NCI-H2081 treated with DMSO at 0.1 percent for 48 hours (cell line): ENCODE measurements at regions not wholly inside any gene's neighbourhood (a gene's known extent, or its start where the extent isn't known, plus 50 kb on each side); places are given as distances from the start of the nearest gene placed in this dataset.
"Not testable (repeated sequence)": the region's sequence is repeated elsewhere in the genome, so short reads cannot be mapped to it uniquely, and the experiment has no call there.

ENCODE experiments used
- DNase-seq: peaks from one replicate; lab custom pipeline; 2025; lab: John Stamatoyannopoulos, UW

GRCh38 chr2:122315306-122315705 is 559.9 kb downstream of the TSN start:
- DNase-seq, result no peak

DNA sequence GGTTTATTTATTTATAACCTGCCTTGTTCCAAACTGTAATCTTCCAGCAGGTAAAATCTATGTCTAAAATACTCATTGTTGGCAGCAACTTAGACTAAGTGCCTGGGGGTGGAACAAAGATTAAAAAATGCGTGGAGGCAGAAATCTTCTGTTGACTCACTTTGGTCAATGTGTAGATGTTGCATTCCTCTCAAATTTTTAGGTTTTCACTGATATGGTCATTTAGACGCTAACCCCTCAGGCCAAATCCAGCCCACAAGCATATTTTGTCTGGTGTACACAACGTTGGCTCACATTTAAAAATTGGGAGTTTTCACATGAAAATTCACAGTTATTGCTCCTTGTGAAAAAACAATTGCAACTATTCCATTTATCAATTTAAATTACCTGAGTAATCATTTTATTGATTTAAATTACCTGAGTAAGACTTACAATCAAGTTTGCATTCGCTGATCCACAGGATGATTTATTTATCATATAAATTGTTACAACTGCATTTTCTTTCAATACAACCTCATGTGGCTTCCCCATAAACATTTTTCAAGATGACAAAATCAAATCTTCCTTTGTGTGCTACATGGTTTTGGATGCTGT is 564.2 kb downstream of the TSN start:
- DNase-seq, result no peak

DNA sequence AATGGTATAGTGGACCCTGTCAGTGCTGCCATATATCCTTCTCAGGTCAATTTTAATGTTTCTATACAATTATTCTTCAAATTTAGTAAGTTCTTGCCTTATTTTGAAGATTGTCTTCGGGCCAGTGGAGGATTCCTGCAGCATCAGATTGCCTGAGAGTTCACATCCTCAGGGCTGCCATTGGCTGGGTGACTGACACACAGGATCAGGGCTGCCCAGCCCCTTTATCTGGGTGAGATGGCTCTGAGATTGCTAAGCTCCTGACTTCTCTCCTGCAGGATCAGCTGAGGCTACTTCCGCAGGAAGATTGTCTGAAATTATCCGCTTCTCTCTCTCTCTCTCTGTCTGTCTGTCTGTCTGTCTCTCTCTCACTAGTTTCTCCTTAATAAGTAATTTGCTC is 567.4 kb downstream of the TSN start:
- DNase-seq, result no peak

DNA sequence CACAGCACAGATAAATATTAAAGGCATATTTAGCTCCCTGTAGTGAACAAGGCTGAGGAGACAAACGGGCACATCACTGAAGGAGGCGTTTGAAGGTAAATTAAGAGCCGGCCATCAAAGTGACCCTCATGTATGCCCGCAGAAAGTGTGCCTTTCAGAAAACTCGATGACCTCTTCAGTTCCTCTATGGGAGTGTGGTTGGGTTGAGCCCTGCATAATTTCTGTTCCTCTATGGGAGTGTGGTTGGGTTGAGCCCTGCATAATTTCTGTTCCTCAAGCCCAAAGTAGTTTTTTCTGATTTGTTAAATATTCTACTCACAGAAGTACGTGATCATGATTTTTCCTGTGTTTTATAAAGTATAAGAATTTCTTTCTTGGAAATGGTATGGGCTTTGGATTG is 568.5 kb downstream of the TSN start:
- no peak for DNase-seq

- DNase-seq, result no peak
Observed at GRCh38 chr2:122326471-122326870, 571.0 kb downstream of the TSN start.

DNA sequence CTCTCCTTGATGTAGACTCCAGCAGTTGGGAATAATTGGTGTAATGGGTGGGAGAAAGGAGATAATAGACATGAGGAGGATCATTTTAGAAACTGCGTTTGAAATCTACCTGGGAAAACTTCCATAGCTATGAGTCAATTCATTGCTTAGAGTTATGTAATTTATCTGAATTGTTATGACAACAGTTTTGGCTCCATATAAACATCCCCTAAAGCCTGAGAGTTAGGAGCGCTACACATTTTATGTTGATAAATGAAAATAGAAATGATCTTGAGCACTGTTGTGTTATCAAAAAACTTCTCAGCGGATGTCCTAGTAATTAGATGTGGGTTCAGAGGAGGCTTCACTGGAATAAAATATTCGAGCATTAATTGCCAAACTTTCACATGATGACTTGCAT is 573.4 kb downstream of the TSN start:
- DNase-seq, result no peak

DNA sequence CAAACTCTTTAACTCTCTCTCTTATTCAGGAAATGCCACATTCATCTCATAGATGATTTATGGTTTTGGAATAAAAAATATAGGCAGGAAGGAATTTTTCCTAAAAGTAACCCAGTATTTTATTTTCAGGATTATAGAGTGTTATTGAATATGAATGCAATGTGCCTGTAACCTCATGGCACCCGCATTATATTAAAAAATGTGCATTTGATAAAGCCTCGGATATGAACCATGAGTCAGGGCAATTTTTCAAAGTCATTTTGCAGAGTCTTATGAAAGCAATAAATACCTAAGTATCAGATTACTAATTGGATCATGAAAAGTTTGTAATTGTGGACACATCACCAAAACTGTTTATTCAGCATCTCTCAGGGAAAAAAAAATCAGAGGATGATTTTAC is 573.8 kb downstream of the TSN start:
- no peak for DNase-seq

DNA sequence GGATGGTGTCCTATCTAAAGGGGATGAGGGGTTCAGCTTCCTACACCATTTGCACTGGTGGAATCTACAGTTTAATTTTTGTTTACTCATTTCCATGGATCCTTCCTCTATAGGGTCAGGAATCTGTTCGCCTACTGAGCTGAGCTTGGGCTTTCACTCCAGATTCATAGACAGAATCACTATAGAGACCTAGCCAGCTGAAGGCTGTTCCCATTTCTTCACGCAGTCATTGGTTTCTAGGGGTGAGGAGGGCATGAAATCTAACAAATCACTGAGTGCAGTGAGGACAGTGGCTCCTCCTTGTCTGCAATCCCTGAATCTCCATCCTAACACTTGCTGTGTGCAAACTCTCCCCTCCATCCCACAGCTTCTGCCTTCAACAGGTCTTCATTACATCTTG is 578.5 kb downstream of the TSN start:
- no peak for DNase-seq

DNA sequence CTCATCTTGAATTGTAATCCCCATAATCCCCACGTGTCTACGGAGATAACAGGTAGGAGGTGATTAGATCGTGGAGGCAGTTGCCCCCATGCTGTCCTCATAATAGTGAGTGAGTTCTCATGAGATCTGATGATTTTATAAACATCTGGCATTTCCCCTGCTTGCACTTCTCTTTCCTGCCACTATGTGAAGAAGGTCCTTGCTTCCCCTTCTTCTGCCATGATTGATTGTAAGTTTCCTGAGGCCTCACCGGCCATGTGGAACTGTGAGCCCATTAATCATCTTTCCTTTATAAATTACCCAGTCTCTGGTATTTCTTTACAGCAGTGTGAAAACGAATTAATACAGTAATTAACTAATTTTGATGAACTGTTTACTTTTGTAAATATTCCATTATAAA is 582.5 kb downstream of the TSN start:
- no peak for DNase-seq

GRCh38 chr2:122340246-122340645 is 584.8 kb downstream of the TSN start:
- DNase-seq, result no peak

DNA sequence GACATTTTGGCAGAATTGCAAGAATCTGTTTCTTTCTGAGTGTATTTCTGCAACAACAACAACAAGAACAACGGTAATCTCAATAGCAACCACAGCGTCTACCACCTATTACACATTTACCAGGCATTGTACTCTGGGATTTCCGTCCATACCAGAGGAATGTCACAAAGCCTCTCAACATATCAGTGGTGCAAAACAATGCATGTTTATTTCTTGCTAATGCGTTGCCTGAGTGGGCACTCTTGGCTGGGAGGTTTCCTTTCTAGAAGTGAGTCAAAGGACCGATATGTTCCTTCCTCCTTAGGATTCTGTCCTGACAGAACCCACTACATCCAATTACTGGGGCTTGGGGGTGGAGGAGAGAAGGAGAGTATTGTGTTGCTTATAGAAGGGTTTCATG is 585.6 kb downstream of the TSN start:
- no peak for DNase-seq

- DNase-seq, result not testable (repeated sequence)
Observed at GRCh38 chr2:122352151-122352550, 596.7 kb downstream of the TSN start.

DNA sequence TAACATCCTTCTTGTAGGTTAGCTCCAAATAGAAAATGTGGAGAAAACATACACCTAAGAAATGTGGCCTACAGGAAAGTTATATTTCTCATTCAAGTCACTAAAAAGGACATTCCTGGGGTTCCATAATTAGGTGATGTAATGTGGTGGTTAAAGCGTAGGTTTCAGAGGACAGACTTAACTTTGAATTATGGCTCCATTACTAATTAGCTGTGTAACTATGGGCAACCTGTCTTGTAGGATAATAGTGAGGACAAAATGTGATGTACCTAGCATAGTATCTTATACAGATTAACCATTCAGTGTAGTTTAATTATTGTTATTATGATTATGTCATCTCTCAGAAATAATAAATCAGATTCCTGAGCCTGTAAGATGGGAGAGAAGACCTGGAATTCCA is 602.5 kb downstream of the TSN start:
- DNase-seq, result no peak

DNA sequence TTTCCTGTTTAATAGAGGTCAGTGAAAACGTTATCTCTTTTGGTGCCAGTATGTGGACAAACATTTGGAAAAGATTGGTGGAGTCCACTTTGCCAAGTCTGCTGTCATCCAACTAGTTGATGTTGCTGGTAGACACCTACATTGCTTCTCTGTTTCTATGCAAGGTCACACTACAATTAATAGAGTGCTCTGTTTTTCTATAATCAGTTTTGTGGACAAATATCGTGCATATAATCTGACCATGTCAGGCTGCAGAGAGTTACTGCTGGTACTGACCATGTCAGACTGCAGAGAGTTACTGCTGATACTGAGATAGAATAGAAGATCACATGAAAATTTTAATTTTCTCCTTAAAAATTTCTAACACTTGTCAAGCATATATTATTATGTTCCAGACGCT is 603.3 kb downstream of the TSN start:
- no peak for DNase-seq

GRCh38 chr2:122363885-122364284 is 608.4 kb downstream of the TSN start:
- DNase-seq, result no peak

GRCh38 chr2:122366427-122366826 is 611.0 kb downstream of the TSN start:
- no peak for DNase-seq

- DNase-seq, result no peak
Observed at GRCh38 chr2:122366969-122367645, 611.7 kb downstream of the TSN start.

DNA sequence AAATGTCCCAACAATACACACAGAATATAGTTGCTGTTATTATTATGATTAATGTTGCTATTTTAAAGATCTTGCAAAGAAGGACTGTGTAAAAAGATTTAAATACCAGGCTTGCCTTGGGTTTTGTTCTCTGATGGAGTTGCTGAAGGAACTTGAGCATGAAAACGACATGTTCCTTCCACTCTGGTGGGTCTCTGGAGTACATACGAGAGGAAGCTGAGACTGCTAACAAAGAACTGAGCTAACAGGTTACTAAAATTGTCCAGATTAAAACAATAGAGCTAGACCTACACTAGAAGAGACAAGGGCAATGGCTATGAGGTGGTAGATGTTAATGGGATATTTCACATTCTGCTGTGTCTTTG is 612.2 kb downstream of the TSN start:
- no peak for DNase-seq

GRCh38 chr2:122368576-122369243 is 613.3 kb downstream of the TSN start:
- no peak for DNase-seq

DNA sequence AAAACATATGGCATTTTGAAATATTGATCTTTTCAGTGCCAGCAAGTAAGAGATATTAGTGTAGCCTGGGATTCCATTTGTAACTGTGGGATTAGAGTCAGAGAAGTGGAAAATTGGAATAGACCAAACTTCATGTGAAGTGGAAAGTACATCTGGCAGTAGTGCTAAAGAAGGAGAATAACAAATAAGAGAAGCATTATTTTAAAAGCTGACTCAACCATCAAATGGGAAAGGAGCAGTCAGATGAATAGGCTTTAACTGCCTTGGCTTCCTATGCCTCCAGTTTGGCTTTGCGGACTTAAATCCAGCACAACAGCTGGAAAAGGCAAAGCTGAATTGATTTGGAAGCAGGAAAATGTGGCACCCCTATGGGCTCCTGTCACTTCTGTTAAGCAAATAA is 623.1 kb downstream of the TSN start:
- DNase-seq, result no peak

DNA sequence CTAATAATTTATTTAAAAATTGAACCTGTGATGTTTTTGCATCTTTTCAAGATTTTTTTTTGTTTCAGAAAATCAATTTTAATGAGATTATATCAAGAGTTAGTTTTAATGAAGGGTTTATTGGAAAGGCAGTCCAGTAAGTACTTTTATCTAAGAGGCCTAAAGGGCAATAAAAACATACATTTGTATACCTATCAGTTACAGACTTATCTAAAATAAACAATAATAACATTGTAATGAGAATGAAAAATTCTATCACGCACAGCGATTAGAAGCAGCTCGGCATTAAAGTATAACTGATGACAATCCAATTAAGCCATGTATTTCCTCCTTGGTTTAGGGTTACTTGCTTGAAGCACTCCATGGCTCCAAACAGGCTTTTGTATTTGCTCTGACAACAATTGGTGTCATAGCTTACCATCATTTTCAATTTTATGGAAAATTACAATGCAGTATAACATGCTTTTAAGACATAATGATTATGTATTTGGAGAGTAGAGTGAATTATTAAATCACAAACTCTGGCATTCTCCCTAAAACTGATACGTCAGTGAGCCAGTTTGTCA is 629.4 kb downstream of the TSN start:
- no peak for DNase-seq

DNA sequence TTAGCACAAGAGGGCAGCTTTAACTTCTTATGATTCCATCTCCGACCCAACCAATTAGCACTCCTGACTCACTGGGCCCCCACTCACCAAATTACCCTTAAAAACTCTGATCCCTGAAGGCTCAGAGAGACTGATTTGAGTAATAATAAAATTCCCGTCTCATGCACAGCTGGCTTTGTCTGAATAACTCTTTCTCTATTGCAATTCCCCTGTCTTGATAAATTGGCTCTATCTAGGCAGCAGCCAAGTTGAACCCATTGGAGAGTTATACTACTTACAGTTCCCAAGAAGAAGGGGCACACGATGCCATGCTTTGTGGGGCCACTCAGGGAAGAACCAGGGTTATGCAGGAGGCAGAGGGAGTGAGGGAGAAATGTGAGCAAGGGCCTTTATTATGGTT is 632.8 kb downstream of the TSN start:
- DNase-seq, result no peak

DNA sequence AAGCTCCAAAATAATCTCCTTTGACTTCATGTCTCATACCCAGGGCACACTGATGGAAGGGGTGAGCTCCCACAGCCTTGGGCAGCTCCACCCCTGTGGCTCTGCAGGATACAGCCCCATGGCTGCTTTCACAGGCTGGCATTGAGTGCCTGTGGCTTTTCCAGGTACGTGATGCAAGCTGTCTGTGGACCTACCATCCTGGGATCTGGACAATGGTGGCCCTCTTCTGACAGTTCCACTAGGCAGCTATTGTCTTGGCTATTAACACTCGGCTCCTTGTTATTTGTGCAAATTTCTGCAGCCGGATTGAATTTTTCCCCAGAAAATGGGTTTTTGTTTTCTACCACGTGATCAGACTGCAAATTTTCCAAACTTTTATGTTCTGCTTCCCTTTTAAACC is 634.2 kb downstream of the TSN start:
- DNase-seq, result no peak
